ENCODE measurements at regions not wholly inside any gene's neighbourhood (a gene's known extent, or its start where the extent isn't known, plus 50 kb on each side); places are given as distances from the start of the nearest gene placed in this dataset.

DNA sequence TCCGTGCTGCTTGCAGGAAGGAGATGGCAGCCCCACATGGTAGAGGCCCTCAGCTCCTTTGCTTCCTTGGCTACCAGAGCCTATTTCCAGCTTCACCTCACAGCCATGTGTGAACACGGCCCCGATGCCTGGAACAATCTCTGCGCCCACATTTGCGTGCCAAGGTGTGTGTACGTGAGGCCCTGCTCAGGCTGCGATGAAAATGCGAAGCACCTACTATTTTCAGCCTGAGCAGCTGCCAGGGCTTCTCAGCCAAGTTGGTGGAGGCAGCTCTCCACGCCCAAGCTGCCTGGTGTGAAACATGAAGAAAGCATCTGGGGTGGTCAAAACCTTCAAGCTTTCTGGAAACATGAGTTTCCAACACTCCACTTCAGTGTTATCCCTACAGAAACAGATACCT is 177.8 kb upstream of the EGLN3 start:
- peaks cover 4% of the 10 kb centered on the region for H3K4me1 Mint-ChIP-seq (ENCODE audit: unreplicated experiment)
- no peaks in the 10 kb centered on the region for H3K36me3 Mint-ChIP-seq
- TF ChIP-seq, protein P1, sequence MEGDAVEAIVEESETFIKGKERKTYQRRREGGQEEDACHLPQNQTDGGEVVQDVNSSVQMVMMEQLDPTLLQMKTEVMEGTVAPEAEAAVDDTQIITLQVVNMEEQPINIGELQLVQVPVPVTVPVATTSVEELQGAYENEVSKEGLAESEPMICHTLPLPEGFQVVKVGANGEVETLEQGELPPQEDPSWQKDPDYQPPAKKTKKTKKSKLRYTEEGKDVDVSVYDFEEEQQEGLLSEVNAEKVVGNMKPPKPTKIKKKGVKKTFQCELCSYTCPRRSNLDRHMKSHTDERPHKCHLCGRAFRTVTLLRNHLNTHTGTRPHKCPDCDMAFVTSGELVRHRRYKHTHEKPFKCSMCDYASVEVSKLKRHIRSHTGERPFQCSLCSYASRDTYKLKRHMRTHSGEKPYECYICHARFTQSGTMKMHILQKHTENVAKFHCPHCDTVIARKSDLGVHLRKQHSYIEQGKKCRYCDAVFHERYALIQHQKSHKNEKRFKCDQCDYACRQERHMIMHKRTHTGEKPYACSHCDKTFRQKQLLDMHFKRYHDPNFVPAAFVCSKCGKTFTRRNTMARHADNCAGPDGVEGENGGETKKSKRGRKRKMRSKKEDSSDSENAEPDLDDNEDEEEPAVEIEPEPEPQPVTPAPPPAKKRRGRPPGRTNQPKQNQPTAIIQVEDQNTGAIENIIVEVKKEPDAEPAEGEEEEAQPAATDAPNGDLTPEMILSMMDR (conservative IDR thresholded peaks at IDR 0.05), result no peak
- H3K27ac Mint-ChIP-seq, result no peak overlapping the region
- no peak overlapping the region for H3K4me3 Mint-ChIP-seq
- H3K27me3 Mint-ChIP-seq, result peaks cover 17% of the 10 kb centered on the region
- DNase-seq (ENCODE audit: extremely low spot score, unreplicated experiment), result no peak
- peaks cover 4% of the 10 kb centered on the region for H3K9me3 Mint-ChIP-seq

DNA sequence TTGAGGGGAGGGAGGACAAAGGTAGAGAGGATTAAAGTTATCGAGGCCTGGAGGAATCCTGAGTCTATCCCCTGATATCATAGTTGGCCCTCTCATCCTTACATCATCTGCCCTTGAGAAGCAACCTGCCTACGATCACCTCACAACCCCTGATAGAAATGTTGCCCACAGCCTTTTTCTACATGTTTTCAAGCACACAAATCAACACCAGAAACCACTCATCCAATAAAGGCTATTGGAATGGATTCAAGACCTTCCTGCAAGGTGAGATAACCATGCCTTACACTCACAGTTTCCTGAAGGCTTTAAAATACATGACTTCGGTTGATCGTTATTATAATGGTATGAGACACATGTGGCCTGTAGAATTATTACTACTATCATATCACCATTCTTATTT is 175.7 kb upstream of the EGLN3 start:
- TF ChIP-seq, protein P1 (conservative IDR thresholded peaks at IDR 0.05), result no peak
- no peak overlapping the region for H3K27ac Mint-ChIP-seq

DNA sequence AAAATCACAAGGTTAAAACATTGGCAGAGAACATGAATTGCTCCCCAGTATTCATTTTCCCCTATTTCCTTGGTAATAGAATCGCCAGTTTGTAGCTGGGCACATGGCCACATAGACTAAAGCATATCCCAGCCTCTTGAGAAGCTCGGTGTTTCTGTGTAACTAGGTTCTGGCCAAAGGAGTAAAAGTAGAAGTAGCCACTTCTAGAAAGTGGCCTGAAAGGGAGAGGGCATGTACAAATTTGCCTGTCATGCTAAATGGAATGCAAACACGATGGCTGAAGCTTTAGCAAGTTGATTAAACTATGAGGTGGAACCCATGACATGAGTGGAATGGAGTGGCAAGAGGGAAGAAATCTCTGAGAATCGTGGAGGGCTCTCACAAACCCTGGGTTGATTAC is 173.7 kb upstream of the EGLN3 start:
- Mint-ChIP-seq H3K9me3 (no peaks in the 10 kb centered on the region), H3K27me3 (peaks cover 23% of the 10 kb centered on the region), H3K4me3 (no peak overlapping the region), H3K36me3 (no peaks in the 10 kb centered on the region), H3K27ac (no peak overlapping the region), H3K4me1 (ENCODE audit: unreplicated experiment) (no peaks in the 10 kb centered on the region)
- TF ChIP-seq, protein P1 (conservative IDR thresholded peaks at IDR 0.05), result no peak
- no peak for DNase-seq (ENCODE audit: extremely low spot score, unreplicated experiment)

More for the DNA sequence above, 175.7 kb upstream of the EGLN3 start:
- H3K36me3 Mint-ChIP-seq, result no peaks in the 10 kb centered on the region
- peaks cover 4% of the 10 kb centered on the region for H3K4me1 Mint-ChIP-seq (ENCODE audit: unreplicated experiment)
- H3K4me3 Mint-ChIP-seq, result no peak overlapping the region
- no peaks in the 10 kb centered on the region for H3K9me3 Mint-ChIP-seq
- DNase-seq (ENCODE audit: extremely low spot score, unreplicated experiment), result no peak
- H3K27me3 Mint-ChIP-seq, result peaks cover 26% of the 10 kb centered on the region

DNA sequence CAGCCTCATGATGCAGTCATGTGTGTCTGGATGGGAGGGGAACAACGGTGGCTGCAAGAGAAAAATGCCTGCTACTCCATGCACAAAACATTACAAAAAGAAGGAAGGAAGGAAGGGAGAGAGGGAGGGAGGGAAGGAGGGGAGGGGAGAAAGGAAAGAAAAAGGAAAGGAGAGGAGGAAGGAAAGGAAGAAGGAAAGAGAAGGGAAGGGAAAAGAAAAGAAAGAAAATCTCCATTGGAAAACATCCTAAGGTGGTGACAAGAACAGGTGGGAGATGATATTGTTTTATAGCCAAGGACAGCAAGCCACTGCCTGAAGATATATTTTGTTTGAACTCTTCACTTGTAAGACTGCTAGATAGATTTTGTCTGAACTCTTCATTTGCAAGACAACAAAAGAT is 171.8 kb upstream of the EGLN3 start:
- Mint-ChIP-seq H3K9me3 (no peaks in the 10 kb centered on the region), H3K4me3 (no peak overlapping the region), H3K36me3 (no peaks in the 10 kb centered on the region), H3K27me3 (peaks cover 19% of the 10 kb centered on the region), H3K27ac (no peak overlapping the region), H3K4me1 (ENCODE audit: unreplicated experiment) (no peaks in the 10 kb centered on the region)
- TF ChIP-seq, protein P1 (conservative IDR thresholded peaks at IDR 0.05), result no peak
- no peak for DNase-seq (ENCODE audit: extremely low spot score, unreplicated experiment)

DNA sequence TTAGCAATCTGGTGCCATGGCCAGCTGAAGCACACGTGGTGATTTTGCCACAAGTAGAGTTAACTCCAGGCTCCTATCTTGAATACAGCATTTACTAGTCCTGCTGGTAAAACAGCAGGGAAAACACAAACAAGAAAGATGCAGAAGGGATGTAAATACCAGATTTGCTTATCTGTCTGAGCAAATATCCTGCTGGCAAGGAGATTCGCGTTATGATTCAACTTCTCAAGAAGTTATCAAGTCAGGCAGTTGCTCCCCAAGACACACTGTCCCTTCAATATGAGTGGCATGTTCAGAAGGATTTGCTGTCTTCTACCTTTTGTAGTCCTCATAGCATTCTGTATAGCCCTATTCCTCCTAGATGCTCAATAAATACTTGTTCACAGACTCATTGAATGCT is 171.2 kb upstream of the EGLN3 start:
- Mint-ChIP-seq H3K4me1 (ENCODE audit: unreplicated experiment) (no peaks in the 10 kb centered on the region), H3K27me3 (peaks cover 19% of the 10 kb centered on the region), H3K4me3 (no peak overlapping the region), H3K36me3 (no peaks in the 10 kb centered on the region), H3K27ac (no peak overlapping the region), H3K9me3 (no peaks in the 10 kb centered on the region)
- TF ChIP-seq, protein P1 (conservative IDR thresholded peaks at IDR 0.05), result no peak
- no peak for DNase-seq (ENCODE audit: extremely low spot score, unreplicated experiment)
